Colonic mucosa (tissue), 4 donors: ENCODE measurements at regions not wholly inside any gene's neighbourhood (a gene's known extent, or its start where the extent isn't known, plus 50 kb on each side); places are given as distances from the start of the nearest gene placed in this dataset.

ENCODE experiments used
- DNase-seq: peaks from one replicate; pipeline ENCODE4 v3.0.0-alpha.2; 2020
- H3K27ac ChIP-seq: fragments of 200-600 bp; one replicate; pipeline ENCODE4 v1.8.0; 2021
- H3K27me3 ChIP-seq: fragments of 200-600 bp; one replicate; pipeline ENCODE4 v1.8.0; 2021
- H3K36me3 ChIP-seq: fragments of 200-600 bp; one replicate; pipeline ENCODE4 v1.8.0; 2021
- H3K4me1 ChIP-seq: fragments of 200-600 bp; one replicate; pipeline ENCODE4 v1.8.0; 2021; ENCODE audit warnings: mild to moderate bottlenecking
- H3K4me3 ChIP-seq: fragments of 200-600 bp; one replicate; pipeline ENCODE4 v1.8.0; 2021
- H3K9ac ChIP-seq, 2 donors: one replicate each; pipeline ENCODE4 v1.7.0; 2013; ENCODE audit warnings: control low read depth in 2 of 2, low read depth in 2 of 2, low read length in 2 of 2
- H3K9me3 ChIP-seq: fragments of 200-600 bp; one replicate; pipeline ENCODE4 v1.8.0; 2021
- CTCF ChIP-seq: fragments of 200-600 bp; IDR thresholded peaks from one replicate; pipeline ENCODE4 v1.8.0; 2022; ENCODE audit warnings: antibody characterized with exemption, mild to moderate bottlenecking
- intact Hi-C: fragments of 100-400 bp; cut with DNase I; formaldehyde crosslinking; loops from one replicate; pipeline ENCODE4 v1.14.1; 2022
- donor health status: healthy.
- donor health status: DM: no; HTN: no; CAD: no.
- donor health status: DM: no; HTN: no; CAD: no.

- Histone ChIP-seq H3K36me3 (no peaks in the 10 kb centered on the region), H3K4me1 (no peaks in the 10 kb centered on the region), H3K9me3 (no peaks in the 10 kb centered on the region), H3K27me3 (no peaks in the 10 kb centered on the region), H3K27ac (no peak overlapping the region), H3K9ac (no peak overlapping the region), H3K4me3 (no peak overlapping the region)
- no peak for TF ChIP-seq CTCF
- intact Hi-C loops = no loop called here
- no peak for DNase-seq
Observed at GRCh38 chr16:51085271-51085670, 65.8 kb downstream of the SALL1 start.

GRCh38 chr16:51084074-51084928 lies 66.8 kb downstream of the SALL1 start:
- Histone ChIP-seq H3K4me1 (no peaks in the 10 kb centered on the region), H3K4me3 (no peak overlapping the region), H3K27me3 (no peaks in the 10 kb centered on the region), H3K36me3 (no peaks in the 10 kb centered on the region), H3K27ac (no peak overlapping the region), H3K9ac (no peak overlapping the region), H3K9me3 (no peaks in the 10 kb centered on the region)
- intact Hi-C loops = no loop called here
- DNase-seq = no peak
- no peak for TF ChIP-seq CTCF

- Histone ChIP-seq H3K27ac (no peak overlapping the region), H3K27me3 (no peaks in the 10 kb centered on the region), H3K4me3 (no peak overlapping the region), H3K36me3 (no peaks in the 10 kb centered on the region), H3K9ac (no peak overlapping the region), H3K4me1 (no peaks in the 10 kb centered on the region), H3K9me3 (no peaks in the 10 kb centered on the region)
- intact Hi-C loops = no loop called here
- no peak for TF ChIP-seq CTCF
- DNase-seq = no peak
Observed at GRCh38 chr16:51072591-51072990, 78.5 kb downstream of the SALL1 start.

- Histone ChIP-seq H3K9me3 (no peaks in the 10 kb centered on the region), H3K27ac (no peak overlapping the region), H3K36me3 (no peaks in the 10 kb centered on the region), H3K4me1 (no peaks in the 10 kb centered on the region), H3K4me3 (no peak overlapping the region), H3K9ac (no peak overlapping the region), H3K27me3 (no peaks in the 10 kb centered on the region)
- intact Hi-C loops = no loop called here
- no peak for TF ChIP-seq CTCF
- no peak for DNase-seq
Observed at GRCh38 chr16:51071326-51071725, 79.7 kb downstream of the SALL1 start.

- TF ChIP-seq CTCF = no peak
- H3K9ac ChIP-seq = no peak overlapping the region
- H3K9me3 ChIP-seq = no peaks in the 10 kb centered on the region
- no peak overlapping the region for H3K27ac ChIP-seq
- intact Hi-C loops = no loop called here
- no peaks in the 10 kb centered on the region for H3K27me3 ChIP-seq
- H3K4me1 ChIP-seq = no peaks in the 10 kb centered on the region
- no peak overlapping the region for H3K4me3 ChIP-seq
- H3K36me3 ChIP-seq = no peaks in the 10 kb centered on the region
- DNase-seq = no peak
Observed at GRCh38 chr16:51067352-51067751, 83.7 kb downstream of the SALL1 start.
